ENCODE measurements at regions not wholly inside any gene's neighbourhood (a gene's known extent, or its start where the extent isn't known, plus 50 kb on each side); places are given as distances from the start of the nearest gene placed in this dataset.

- no peak for TF ChIP-seq CTCF (IDR thresholded peaks at IDR 0.05 in 2 of 3, conservative IDR thresholded peaks at IDR 0.05 in 1 of 3; ENCODE audit: borderline replicate concordance in 1 of 3, insufficient read depth in 1 of 3, low read depth in 2 of 3, low read length in 2 of 3)
- TF ChIP-seq YY1 (IDR thresholded peaks at IDR 0.05; ENCODE audit: extremely low read depth, insufficient replicate concordance, low read depth, low read length): no peak
- TF ChIP-seq SP1 (IDR thresholded peaks at IDR 0.05; ENCODE audit: low read depth): no peak
- no peak for TF ChIP-seq POLR2A (IDR thresholded peaks at IDR 0.05; ENCODE audit: borderline replicate concordance, extremely low read depth, insufficient read depth, insufficient read length)
Measured at GRCh38 chr2:204486321-204486720, 59.0 kb upstream of the PARD3B start.
